GM23338 (cell line): ENCODE measurements at regions not wholly inside any gene's neighbourhood (a gene's known extent, or its start where the extent isn't known, plus 50 kb on each side); places are given as distances from the start of the nearest gene placed in this dataset.

Source experiments
- ATAC-seq: fragments of 200-7000 bp; cut with Tn5 transposase; 3 replicates; pipeline ENCODE4 v1.9.1; 2020
- DNase-seq: peaks from one replicate; pipeline ENCODE4 v3.0.0-alpha.2; 2015; ENCODE audit warnings: low spot score
- H2AFZ ChIP-seq: fragments of 200-600 bp; sonication (generic); 2 replicates; pipeline ENCODE4 v1.8.0; 2016; ENCODE audit warnings: antibody characterized with exemption, mild to moderate bottlenecking, moderate library complexity
- H3F3A ChIP-seq: fragments of 200-600 bp; sonication (generic); replicated peaks from 2 replicates; pipeline ENCODE4 v1.8.0; 2017; ENCODE audit warnings: antibody characterized with exemption, mixed run types, low read depth
- H3K27ac ChIP-seq: fragments of 200-600 bp; sonication (generic); 2 replicates; pipeline ENCODE4 v1.6.1; 2016; ENCODE audit warnings: low read depth
- H3K27me3 ChIP-seq: fragments of 200-600 bp; sonication (generic); 2 replicates; pipeline ENCODE4 v1.8.0; 2016; ENCODE audit warnings: mild to moderate bottlenecking, mixed run types, moderate library complexity; ENCODE audit not compliant: insufficient read depth
- H3K36me3 ChIP-seq: fragments of 200-600 bp; sonication (generic); 2 replicates; pipeline ENCODE4 v1.8.0; 2016; ENCODE audit warnings: mild to moderate bottlenecking; ENCODE audit not compliant: insufficient read depth
- H3K4me1 ChIP-seq: fragments of 200-600 bp; sonication (generic); 2 replicates; pipeline ENCODE4 v1.8.0; 2016; ENCODE audit warnings: mild to moderate bottlenecking, moderate library complexity; ENCODE audit not compliant: insufficient read depth
- H3K4me2 ChIP-seq: fragments of 200-600 bp; sonication (generic); 2 replicates; pipeline ENCODE4 v1.7.1; 2017; ENCODE audit warnings: mixed run types
- H3K4me3 ChIP-seq: fragments of 200-600 bp; sonication (generic); 2 replicates; pipeline ENCODE4 v1.6.1; 2016; ENCODE audit warnings: mixed run types
- H3K79me2 ChIP-seq: fragments of 200-600 bp; sonication (generic); replicated peaks from 2 replicates; pipeline ENCODE4 v1.8.0; 2017; ENCODE audit warnings: mild to moderate bottlenecking; ENCODE audit not compliant: insufficient read depth
- H3K9me2 ChIP-seq: fragments of 200-600 bp; sonication (generic); 2 replicates; pipeline ENCODE4 v1.8.0; 2017; ENCODE audit not compliant: insufficient read depth
- H4K20me1 ChIP-seq: fragments of 200-600 bp; sonication (generic); replicated peaks from 2 replicates; pipeline ENCODE4 v1.8.0; 2017; ENCODE audit warnings: mild to moderate bottlenecking; ENCODE audit not compliant: insufficient read depth
- H3K27ac Mint-ChIP-seq: 2 replicates; pipeline ENCODE4 v1.8.0; 2020; ENCODE audit warnings: inconsistent platforms, mild to moderate bottlenecking, moderate library complexity, mixed read lengths
- H3K27me3 Mint-ChIP-seq: 3 replicates; pipeline ENCODE4 v1.8.0; 2022; ENCODE audit warnings: low read depth, mild to moderate bottlenecking, moderate library complexity, mixed read lengths, inconsistent platforms; ENCODE audit not compliant: insufficient read depth, poor library complexity
- H3K36me3 Mint-ChIP-seq: 3 replicates; pipeline ENCODE4 v1.8.0; 2021; ENCODE audit warnings: low read depth, mild to moderate bottlenecking, inconsistent platforms, moderate library complexity, mixed read lengths
- H3K4me1 Mint-ChIP-seq: 3 replicates; pipeline ENCODE4 v1.8.0; 2020; ENCODE audit warnings: mild to moderate bottlenecking, inconsistent platforms, mixed read lengths
- H3K4me3 Mint-ChIP-seq: 3 replicates; pipeline ENCODE4 v1.8.0; 2021; ENCODE audit warnings: moderate library complexity, mild to moderate bottlenecking, inconsistent platforms, mixed read lengths
- H3K9me3 Mint-ChIP-seq: 3 replicates; pipeline ENCODE4 v1.8.0; 2020; ENCODE audit warnings: moderate library complexity, mild to moderate bottlenecking, inconsistent platforms, mixed read lengths
- CTCF ChIP-seq, 2 experiments: fragments of 200-600 bp in 1 of 2; sonication (generic) in 1 of 2; conservative IDR thresholded peaks; 2 replicates each; pipeline versions ENCODE4 v1.5.1 to v1.6.1; 2016 to 2017; ENCODE audit warnings: antibody characterized with exemption in 2 of 2, low read depth in 2 of 2, mild to moderate bottlenecking in 2 of 2, moderate library complexity in 1 of 2
- ETS1 ChIP-seq: IDR thresholded peaks from 2 replicates; pipeline ENCODE4 v1.6.1; 2016; ENCODE audit warnings: antibody characterized with exemption
- EZH2 ChIP-seq: fragments of 200-600 bp; sonication (generic); IDR thresholded peaks from one replicate; pipeline ENCODE4 v1.8.0; 2017; ENCODE audit warnings: antibody characterized with exemption, mild to moderate bottlenecking, low read depth; ENCODE audit not compliant: unreplicated experiment
- EZH2phosphoT487 ChIP-seq: fragments of 200-600 bp; sonication (generic); IDR thresholded peaks from one replicate; pipeline ENCODE4 v1.8.1; 2018; ENCODE audit warnings: antibody characterized with exemption; ENCODE audit not compliant: unreplicated experiment
- JUNB ChIP-seq: IDR thresholded peaks from one replicate; pipeline ENCODE4 v1.6.1; 2016; ENCODE audit warnings: antibody characterized with exemption; ENCODE audit not compliant: unreplicated experiment
- NANOG ChIP-seq: IDR thresholded peaks from 2 replicates; pipeline ENCODE4 v1.6.1; 2016; ENCODE audit warnings: antibody characterized with exemption, borderline replicate concordance
- POLR2AphosphoS5 ChIP-seq: IDR thresholded peaks from 2 replicates; pipeline ENCODE4 v1.6.1; 2016; ENCODE audit warnings: antibody characterized with exemption, low read depth
- STAT1 ChIP-seq: IDR thresholded peaks from one replicate; pipeline ENCODE4 v1.6.1; 2016; ENCODE audit warnings: antibody characterized with exemption; ENCODE audit not compliant: unreplicated experiment
- ZNF462 ChIP-seq: fragments of 250-450 bp; sonication (Bioruptor Pico); IDR thresholded peaks from 2 replicates; pipeline ENCODE4 v1.5.0; 2020; ENCODE audit warnings: mild to moderate bottlenecking, moderate library complexity

GRCh38 chr4:123930996-123931395 lies 534.4 kb downstream of the SPRY1 start (continued):
- TF ChIP-seq ZNF462 (CRISPR knock-in tag) (no peak), STAT1 (no peak), ETS1 (no peak), EZH2 (no peak), NANOG (no peak), POLR2AphosphoS5 (no peak)

- H3K36me3 Mint-ChIP-seq = no peaks in the 10 kb centered on the region
- H3K27ac Mint-ChIP-seq = no peak overlapping the region
- TF ChIP-seq CTCF (conservative IDR thresholded peaks at IDR 0.05; ENCODE audit: low read depth in 2 of 2) (no peak), STAT1 (no peak), EZH2phosphoT487 (no peak), JUNB (no peak), NANOG (no peak)
These were observed 537.5 kb downstream of the SPRY1 start for GRCh38 chr4:123934096-123934495.

More at GRCh38 chr4:123934096-123934495, 537.5 kb downstream of the SPRY1 start:
- Histone ChIP-seq H3K36me3 (no peaks in the 10 kb centered on the region), H3K4me1 (0 out of 2 replicates have a peak, but pooled peaks cover 5% of the 10 kb centered on the region), H3K4me3 (no peak overlapping the region), H2AFZ (no peak overlapping the region), H3K27ac (no peak overlapping the region), H4K20me1 (no peaks in the 10 kb centered on the region), H3K4me2 (no peak overlapping the region), H3F3A (no peaks in the 10 kb centered on the region), H3K9me2 (no peaks in the 10 kb centered on the region), H3K27me3 (no peaks in the 10 kb centered on the region), H3K79me2 (no peaks in the 10 kb centered on the region)
- no peak for DNase-seq
- Mint-ChIP-seq H3K27me3 (no peaks in the 10 kb centered on the region), H3K4me3 (no peak overlapping the region), H3K4me1 (peaks cover 13% of the 10 kb centered on the region; the same call in 2 of the 3 replicates), H3K9me3 (no peaks in the 10 kb centered on the region)
- no peak for ATAC-seq
